OCI-LY7 (cell line): ENCODE measurements at regions not wholly inside any gene's neighbourhood (a gene's known extent, or its start where the extent isn't known, plus 50 kb on each side); places are given as distances from the start of the nearest gene placed in this dataset.

ENCODE experiments used
- BruUV-seq: library from RNA; stranded (reverse); fragments of 400-500 nt; replicated peaks from 2 replicates; lab custom pipeline; 2021; lab: Mats Ljungman, UMichigan
- CTCF ChIA-PET: fragments of 300-600 bp; sonication (Branson Sonifier 250); formaldehyde crosslinking; loops from one replicate; lab custom pipeline; 2022; ENCODE audit warnings: antibody characterized with exemption; ENCODE audit not compliant: unreplicated experiment; lab: Charles Lee
- POLR2A ChIA-PET: fragments of 300-600 bp; sonication (Branson Sonifier 250); formaldehyde crosslinking; loops from one replicate; lab custom pipeline; 2022; ENCODE audit warnings: antibody characterized with exemption; lab: Charles Lee
- DNase-seq: peaks from one replicate; pipeline ENCODE4 v3.0.0-alpha.2; 2015; ENCODE audit warnings: low spot score
- H2AFZ ChIP-seq: fragments of 200-600 bp; sonication (generic), shearing (Covaris generic); 2 replicates; pipeline ENCODE4 v1.6.1; 2014; ENCODE audit warnings: mild to moderate bottlenecking, antibody characterized with exemption, low read length, moderate library complexity
- H3K27ac ChIP-seq: fragments of 200-600 bp; sonication (generic); 2 replicates; pipeline ENCODE4 v1.5.1; 2014; ENCODE audit warnings: mixed run types, low read depth, mild to moderate bottlenecking, moderate library complexity, low read length, inconsistent platforms; ENCODE audit not compliant: poor library complexity, severe bottlenecking
- H3K36me3 ChIP-seq: fragments of 200-600 bp; sonication (generic); 2 replicates; pipeline ENCODE4 v1.6.1; 2014; ENCODE audit warnings: mild to moderate bottlenecking, antibody characterized with exemption, low read length, moderate library complexity, mixed read lengths; ENCODE audit not compliant: insufficient read depth
- H3K4me1 ChIP-seq: fragments of 200-600 bp; sonication (generic); 2 replicates; pipeline ENCODE4 v1.5.1; 2014; ENCODE audit warnings: mild to moderate bottlenecking, low read length; ENCODE audit not compliant: insufficient read depth, poor library complexity, severe bottlenecking
- H3K4me2 ChIP-seq: fragments of 200-600 bp; sonication (generic); 2 replicates; pipeline ENCODE4 v1.6.1; 2014; ENCODE audit warnings: mild to moderate bottlenecking, low read length
- H3K4me3 ChIP-seq: fragments of 200-600 bp; sonication (generic); 2 replicates; pipeline ENCODE4 v1.5.1; 2014; ENCODE audit warnings: mild to moderate bottlenecking, low read depth, low read length; ENCODE audit not compliant: poor library complexity, severe bottlenecking
- H3K79me2 ChIP-seq: fragments of 200-600 bp; sonication (generic); 2 replicates; pipeline ENCODE4 v1.6.1; 2016; ENCODE audit warnings: low read depth, mild to moderate bottlenecking, low read length, moderate library complexity, mixed read lengths; ENCODE audit not compliant: insufficient read depth
- H3K9me2 ChIP-seq: fragments of 200-600 bp; sonication (generic); 2 replicates; pipeline ENCODE4 v1.6.1; 2016; ENCODE audit warnings: mild to moderate bottlenecking, low read length, mixed read lengths; ENCODE audit not compliant: insufficient read depth
- H3K9me3 ChIP-seq: fragments of 200-600 bp; sonication (generic); 2 replicates; pipeline ENCODE4 v1.6.1; 2014; ENCODE audit warnings: mild to moderate bottlenecking, mixed run types, low read length, mixed read lengths
- H4K20me1 ChIP-seq: fragments of 200-600 bp; sonication (generic); 2 replicates; pipeline ENCODE4 v1.6.1; 2014; ENCODE audit warnings: mild to moderate bottlenecking, antibody characterized with exemption, low read length, moderate library complexity, mixed read lengths; ENCODE audit not compliant: insufficient read depth
- CTCF ChIP-seq: fragments of 200-600 bp; sonication (generic); conservative IDR thresholded peaks from 2 replicates; pipeline ENCODE4 v1.5.1; 2014; ENCODE audit warnings: mild to moderate bottlenecking, antibody characterized with exemption, low read length, moderate library complexity, mixed read lengths
- EZH2phosphoT487 ChIP-seq: fragments of 200-600 bp; sonication (generic); IDR thresholded peaks from 2 replicates; pipeline ENCODE4 v1.6.1; 2018; ENCODE audit warnings: low read depth, borderline replicate concordance, mild to moderate bottlenecking, mixed run types, antibody characterized with exemption, low read length, moderate library complexity, mixed read lengths
- intact Hi-C: fragments of 100-400 bp; cut with micrococcal nuclease; formaldehyde crosslinking; loops from one replicate; pipeline ENCODE4 v1.10.0; 2022; ENCODE audit not compliant: unreplicated experiment

DNA sequence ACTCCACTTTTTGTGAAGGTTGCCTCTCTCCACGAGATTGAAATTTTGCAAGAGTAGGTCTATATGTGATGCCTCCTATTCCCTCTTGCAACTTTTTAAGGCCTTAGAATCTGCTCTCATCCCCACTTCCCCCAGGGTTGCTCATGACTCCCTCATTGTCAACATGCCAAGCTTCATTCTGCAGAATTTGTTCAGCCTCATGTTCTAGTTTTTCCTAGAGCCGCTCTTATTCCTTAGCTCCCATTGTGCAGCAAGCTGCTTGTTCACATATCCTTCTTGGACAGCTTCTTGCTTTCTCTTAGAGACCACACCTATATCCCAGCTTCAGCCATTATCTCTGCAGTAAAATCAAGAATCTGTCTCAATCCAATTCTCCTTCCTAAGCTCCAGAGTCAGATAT, 82.4 kb downstream of the CNGA2 start:
- Histone ChIP-seq H3K9me3 (no peaks in the 10 kb centered on the region), H3K4me3 (no peak overlapping the region), H3K79me2 (no peaks in the 10 kb centered on the region), H4K20me1 (no peaks in the 10 kb centered on the region), H3K4me2 (no peak overlapping the region), H3K9me2 (no peaks in the 10 kb centered on the region), H2AFZ (no peak overlapping the region), H3K4me1 (no peaks in the 10 kb centered on the region), H3K27ac (no peak overlapping the region), H3K36me3 (no peaks in the 10 kb centered on the region)
- BruUV-seq, result no TSS peak
- intact Hi-C loops, result no loop called here
- ChIA-PET POLR2A (no interaction called here), CTCF (no interaction called here)
- DNase-seq, result no peak
- no peak for TF ChIP-seq EZH2phosphoT487
- TF ChIP-seq CTCF, result no peak

GRCh38 chrX:151818828-151819227, 84.3 kb downstream of the CNGA2 start:
- no peaks in the 10 kb centered on the region for H3K9me2 ChIP-seq
- no peak overlapping the region for H3K4me3 ChIP-seq
- no peaks in the 10 kb centered on the region for H3K9me3 ChIP-seq
- intact Hi-C loops, result no loop called here
- TF ChIP-seq CTCF, result no peak
- TF ChIP-seq EZH2phosphoT487, result no peak
- H3K36me3 ChIP-seq, result no peaks in the 10 kb centered on the region
- no peak overlapping the region for H3K27ac ChIP-seq
- no peak overlapping the region for H3K4me2 ChIP-seq
- H3K79me2 ChIP-seq, result no peaks in the 10 kb centered on the region
- ChIA-PET CTCF (no interaction called here), POLR2A (no interaction called here)
- H4K20me1 ChIP-seq, result no peaks in the 10 kb centered on the region
- no peaks in the 10 kb centered on the region for H3K4me1 ChIP-seq
- no TSS peak for BruUV-seq
- no peak for DNase-seq
- no peak overlapping the region for H2AFZ ChIP-seq

DNA sequence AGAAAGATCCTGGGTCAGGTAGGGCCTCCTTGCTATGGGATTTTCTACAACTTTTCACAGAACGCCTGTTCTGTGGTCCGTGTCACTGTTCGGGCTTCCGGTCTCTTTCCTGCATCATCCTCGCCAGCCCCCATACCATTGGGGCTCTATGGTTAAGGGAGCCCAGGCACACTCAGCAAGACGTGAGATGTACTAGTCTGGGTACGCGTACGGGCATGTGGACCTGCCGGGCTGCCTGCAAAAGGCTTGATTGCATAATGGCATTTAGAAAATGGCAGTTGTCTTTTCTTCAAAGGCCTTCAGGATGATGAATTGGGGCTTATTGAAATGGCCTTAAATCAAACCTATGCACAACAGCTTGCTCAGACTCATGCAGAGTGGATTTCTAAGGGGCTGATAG, 86.7 kb downstream of the CNGA2 start:
- intact Hi-C loops, result no loop called here
- POLR2A ChIA-PET, result interaction anchor here (0.9 kb wide), 1 partner anchor 30 kb away, joined by 6 read pairs; no protein-coding TSS in a partner anchor
- Histone ChIP-seq H3K79me2 (no peaks in the 10 kb centered on the region), H3K4me1 (no peaks in the 10 kb centered on the region), H3K4me2 (no peak overlapping the region), H3K36me3 (no peaks in the 10 kb centered on the region), H3K9me3 (no peaks in the 10 kb centered on the region), H3K9me2 (no peaks in the 10 kb centered on the region), H3K27ac (no peak overlapping the region), H4K20me1 (no peaks in the 10 kb centered on the region), H3K4me3 (no peak overlapping the region), H2AFZ (no peak overlapping the region)
- CTCF ChIA-PET, result no interaction called here
- DNase-seq, result no peak
- no TSS peak for BruUV-seq
- TF ChIP-seq EZH2phosphoT487 (no peak), CTCF (no peak)
